GM23338 (cell line): ENCODE measurements at regions not wholly inside any gene's neighbourhood (a gene's known extent, or its start where the extent isn't known, plus 50 kb on each side); places are given as distances from the start of the nearest gene placed in this dataset.
"Not testable (repeated sequence)": the region's sequence is repeated elsewhere in the genome, so short reads cannot be mapped to it uniquely, and the experiment has no call there.

ENCODE experiments used
- ATAC-seq: fragments of 200-7000 bp; cut with Tn5 transposase; 3 replicates; pipeline ENCODE4 v1.9.1; 2020
- DNase-seq: peaks from one replicate; pipeline ENCODE4 v3.0.0-alpha.2; 2015; ENCODE audit warnings: low spot score
- H2AFZ ChIP-seq: fragments of 200-600 bp; sonication (generic); 2 replicates; pipeline ENCODE4 v1.8.0; 2016; ENCODE audit warnings: antibody characterized with exemption, mild to moderate bottlenecking, moderate library complexity
- H3F3A ChIP-seq: fragments of 200-600 bp; sonication (generic); replicated peaks from 2 replicates; pipeline ENCODE4 v1.8.0; 2017; ENCODE audit warnings: antibody characterized with exemption, mixed run types, low read depth
- H3K27ac ChIP-seq: fragments of 200-600 bp; sonication (generic); 2 replicates; pipeline ENCODE4 v1.6.1; 2016; ENCODE audit warnings: low read depth
- H3K27me3 ChIP-seq: fragments of 200-600 bp; sonication (generic); 2 replicates; pipeline ENCODE4 v1.8.0; 2016; ENCODE audit warnings: mild to moderate bottlenecking, mixed run types, moderate library complexity; ENCODE audit not compliant: insufficient read depth
- H3K36me3 ChIP-seq: fragments of 200-600 bp; sonication (generic); 2 replicates; pipeline ENCODE4 v1.8.0; 2016; ENCODE audit warnings: mild to moderate bottlenecking; ENCODE audit not compliant: insufficient read depth
- H3K4me1 ChIP-seq: fragments of 200-600 bp; sonication (generic); 2 replicates; pipeline ENCODE4 v1.8.0; 2016; ENCODE audit warnings: mild to moderate bottlenecking, moderate library complexity; ENCODE audit not compliant: insufficient read depth
- H3K4me2 ChIP-seq: fragments of 200-600 bp; sonication (generic); 2 replicates; pipeline ENCODE4 v1.7.1; 2017; ENCODE audit warnings: mixed run types
- H3K4me3 ChIP-seq: fragments of 200-600 bp; sonication (generic); 2 replicates; pipeline ENCODE4 v1.6.1; 2016; ENCODE audit warnings: mixed run types
- H3K79me2 ChIP-seq: fragments of 200-600 bp; sonication (generic); replicated peaks from 2 replicates; pipeline ENCODE4 v1.8.0; 2017; ENCODE audit warnings: mild to moderate bottlenecking; ENCODE audit not compliant: insufficient read depth
- H3K9me2 ChIP-seq: fragments of 200-600 bp; sonication (generic); 2 replicates; pipeline ENCODE4 v1.8.0; 2017; ENCODE audit not compliant: insufficient read depth
- H4K20me1 ChIP-seq: fragments of 200-600 bp; sonication (generic); replicated peaks from 2 replicates; pipeline ENCODE4 v1.8.0; 2017; ENCODE audit warnings: mild to moderate bottlenecking; ENCODE audit not compliant: insufficient read depth
- H3K27ac Mint-ChIP-seq: 2 replicates; pipeline ENCODE4 v1.8.0; 2020; ENCODE audit warnings: inconsistent platforms, mild to moderate bottlenecking, moderate library complexity, mixed read lengths
- H3K27me3 Mint-ChIP-seq: 3 replicates; pipeline ENCODE4 v1.8.0; 2022; ENCODE audit warnings: low read depth, mild to moderate bottlenecking, moderate library complexity, mixed read lengths, inconsistent platforms; ENCODE audit not compliant: insufficient read depth, poor library complexity
- H3K36me3 Mint-ChIP-seq: 3 replicates; pipeline ENCODE4 v1.8.0; 2021; ENCODE audit warnings: low read depth, mild to moderate bottlenecking, inconsistent platforms, moderate library complexity, mixed read lengths
- H3K4me1 Mint-ChIP-seq: 3 replicates; pipeline ENCODE4 v1.8.0; 2020; ENCODE audit warnings: mild to moderate bottlenecking, inconsistent platforms, mixed read lengths
- H3K4me3 Mint-ChIP-seq: 3 replicates; pipeline ENCODE4 v1.8.0; 2021; ENCODE audit warnings: moderate library complexity, mild to moderate bottlenecking, inconsistent platforms, mixed read lengths
- H3K9me3 Mint-ChIP-seq: 3 replicates; pipeline ENCODE4 v1.8.0; 2020; ENCODE audit warnings: moderate library complexity, mild to moderate bottlenecking, inconsistent platforms, mixed read lengths
- EZH2 ChIP-seq: fragments of 200-600 bp; sonication (generic); IDR thresholded peaks from one replicate; pipeline ENCODE4 v1.8.0; 2017; ENCODE audit warnings: antibody characterized with exemption, mild to moderate bottlenecking, low read depth; ENCODE audit not compliant: unreplicated experiment
- JUNB ChIP-seq: IDR thresholded peaks from one replicate; pipeline ENCODE4 v1.6.1; 2016; ENCODE audit warnings: antibody characterized with exemption; ENCODE audit not compliant: unreplicated experiment
- POLR2AphosphoS5 ChIP-seq: IDR thresholded peaks from 2 replicates; pipeline ENCODE4 v1.6.1; 2016; ENCODE audit warnings: antibody characterized with exemption, low read depth
- STAT1 ChIP-seq: IDR thresholded peaks from one replicate; pipeline ENCODE4 v1.6.1; 2016; ENCODE audit warnings: antibody characterized with exemption; ENCODE audit not compliant: unreplicated experiment
- TF ChIP-seq, protein P1 (sequence below): fragments of 250-450 bp; sonication (Bioruptor Pico); IDR thresholded peaks from 2 replicates; pipeline ENCODE4 v1.5.0; 2020; ENCODE audit warnings: mild to moderate bottlenecking, moderate library complexity
- TF ChIP-seq, protein P2 (sequence below): IDR thresholded peaks from 2 replicates; pipeline ENCODE4 v1.6.1; 2016; ENCODE audit warnings: antibody characterized with exemption

DNA sequence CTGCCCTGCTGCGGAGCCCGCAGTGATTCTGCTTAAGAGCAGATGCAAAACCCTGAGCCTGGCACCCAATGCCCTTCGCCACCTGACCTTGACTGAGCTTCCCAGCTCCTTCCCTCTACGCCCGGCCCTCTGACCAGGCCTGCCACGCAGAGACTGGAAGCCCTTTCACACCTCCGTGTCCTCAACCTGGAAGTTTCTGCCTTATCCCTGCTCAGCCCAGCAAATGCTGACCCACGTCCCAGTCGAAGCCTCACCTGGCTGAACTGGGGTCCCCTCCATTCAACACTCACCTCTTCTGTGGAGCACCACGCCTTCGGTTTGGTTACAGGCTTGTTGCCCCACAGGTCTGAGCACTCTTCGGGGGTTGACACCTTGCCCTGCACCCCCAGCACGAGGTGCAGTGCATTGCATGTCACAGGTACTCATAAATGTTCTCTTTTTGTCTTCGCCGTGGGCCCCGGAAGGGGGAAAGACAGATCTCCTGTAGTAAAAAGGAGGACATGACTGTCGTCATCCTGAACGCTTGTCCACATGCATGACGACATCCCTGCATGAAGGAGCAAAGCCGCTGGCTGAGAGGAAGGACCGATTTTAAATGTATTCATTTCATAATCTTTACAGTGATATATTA lies 153.6 kb upstream of the TNRC6C start (continued):
- TF ChIP-seq, protein P1, sequence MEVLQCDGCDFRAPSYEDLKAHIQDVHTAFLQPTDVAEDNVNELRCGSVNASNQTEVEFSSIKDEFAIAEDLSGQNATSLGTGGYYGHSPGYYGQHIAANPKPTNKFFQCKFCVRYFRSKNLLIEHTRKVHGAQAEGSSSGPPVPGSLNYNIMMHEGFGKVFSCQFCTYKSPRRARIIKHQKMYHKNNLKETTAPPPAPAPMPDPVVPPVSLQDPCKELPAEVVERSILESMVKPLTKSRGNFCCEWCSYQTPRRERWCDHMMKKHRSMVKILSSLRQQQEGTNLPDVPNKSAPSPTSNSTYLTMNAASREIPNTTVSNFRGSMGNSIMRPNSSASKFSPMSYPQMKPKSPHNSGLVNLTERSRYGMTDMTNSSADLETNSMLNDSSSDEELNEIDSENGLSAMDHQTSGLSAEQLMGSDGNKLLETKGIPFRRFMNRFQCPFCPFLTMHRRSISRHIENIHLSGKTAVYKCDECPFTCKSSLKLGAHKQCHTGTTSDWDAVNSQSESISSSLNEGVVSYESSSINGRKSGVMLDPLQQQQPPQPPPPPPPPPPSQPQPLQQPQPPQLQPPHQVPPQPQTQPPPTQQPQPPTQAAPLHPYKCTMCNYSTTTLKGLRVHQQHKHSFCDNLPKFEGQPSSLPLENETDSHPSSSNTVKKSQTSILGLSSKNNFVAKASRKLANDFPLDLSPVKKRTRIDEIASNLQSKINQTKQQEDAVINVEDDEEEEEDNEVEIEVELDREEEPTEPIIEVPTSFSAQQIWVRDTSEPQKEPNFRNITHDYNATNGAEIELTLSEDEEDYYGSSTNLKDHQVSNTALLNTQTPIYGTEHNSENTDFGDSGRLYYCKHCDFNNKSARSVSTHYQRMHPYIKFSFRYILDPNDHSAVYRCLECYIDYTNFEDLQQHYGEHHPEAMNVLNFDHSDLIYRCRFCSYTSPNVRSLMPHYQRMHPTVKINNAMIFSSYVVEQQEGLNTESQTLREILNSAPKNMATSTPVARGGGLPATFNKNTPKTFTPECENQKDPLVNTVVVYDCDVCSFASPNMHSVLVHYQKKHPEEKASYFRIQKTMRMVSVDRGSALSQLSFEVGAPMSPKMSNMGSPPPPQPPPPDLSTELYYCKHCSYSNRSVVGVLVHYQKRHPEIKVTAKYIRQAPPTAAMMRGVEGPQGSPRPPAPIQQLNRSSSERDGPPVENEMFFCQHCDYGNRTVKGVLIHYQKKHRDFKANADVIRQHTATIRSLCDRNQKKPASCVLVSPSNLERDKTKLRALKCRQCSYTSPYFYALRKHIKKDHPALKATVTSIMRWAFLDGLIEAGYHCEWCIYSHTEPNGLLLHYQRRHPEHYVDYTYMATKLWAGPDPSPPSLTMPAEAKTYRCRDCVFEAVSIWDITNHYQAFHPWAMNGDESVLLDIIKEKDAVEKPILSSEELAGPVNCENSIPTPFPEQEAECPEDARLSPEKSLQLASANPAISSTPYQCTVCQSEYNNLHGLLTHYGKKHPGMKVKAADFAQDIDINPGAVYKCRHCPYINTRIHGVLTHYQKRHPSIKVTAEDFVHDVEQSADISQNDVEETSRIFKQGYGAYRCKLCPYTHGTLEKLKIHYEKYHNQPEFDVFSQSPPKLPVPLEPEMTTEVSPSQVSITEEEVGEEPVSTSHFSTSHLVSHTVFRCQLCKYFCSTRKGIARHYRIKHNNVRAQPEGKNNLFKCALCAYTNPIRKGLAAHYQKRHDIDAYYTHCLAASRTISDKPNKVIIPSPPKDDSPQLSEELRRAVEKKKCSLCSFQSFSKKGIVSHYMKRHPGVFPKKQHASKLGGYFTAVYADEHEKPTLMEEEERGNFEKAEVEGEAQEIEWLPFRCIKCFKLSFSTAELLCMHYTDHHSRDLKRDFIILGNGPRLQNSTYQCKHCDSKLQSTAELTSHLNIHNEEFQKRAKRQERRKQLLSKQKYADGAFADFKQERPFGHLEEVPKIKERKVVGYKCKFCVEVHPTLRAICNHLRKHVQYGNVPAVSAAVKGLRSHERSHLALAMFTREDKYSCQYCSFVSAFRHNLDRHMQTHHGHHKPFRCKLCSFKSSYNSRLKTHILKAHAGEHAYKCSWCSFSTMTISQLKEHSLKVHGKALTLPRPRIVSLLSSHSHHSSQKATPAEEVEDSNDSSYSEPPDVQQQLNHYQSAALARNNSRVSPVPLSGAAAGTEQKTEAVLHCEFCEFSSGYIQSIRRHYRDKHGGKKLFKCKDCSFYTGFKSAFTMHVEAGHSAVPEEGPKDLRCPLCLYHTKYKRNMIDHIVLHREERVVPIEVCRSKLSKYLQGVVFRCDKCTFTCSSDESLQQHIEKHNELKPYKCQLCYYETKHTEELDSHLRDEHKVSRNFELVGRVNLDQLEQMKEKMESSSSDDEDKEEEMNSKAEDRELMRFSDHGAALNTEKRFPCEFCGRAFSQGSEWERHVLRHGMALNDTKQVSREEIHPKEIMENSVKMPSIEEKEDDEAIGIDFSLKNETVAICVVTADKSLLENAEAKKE (CRISPR knock-in tag), result no peak
- TF ChIP-seq JUNB (no peak), EZH2 (no peak), POLR2AphosphoS5 (no peak), STAT1 (no peak)
- TF ChIP-seq, protein P2, sequence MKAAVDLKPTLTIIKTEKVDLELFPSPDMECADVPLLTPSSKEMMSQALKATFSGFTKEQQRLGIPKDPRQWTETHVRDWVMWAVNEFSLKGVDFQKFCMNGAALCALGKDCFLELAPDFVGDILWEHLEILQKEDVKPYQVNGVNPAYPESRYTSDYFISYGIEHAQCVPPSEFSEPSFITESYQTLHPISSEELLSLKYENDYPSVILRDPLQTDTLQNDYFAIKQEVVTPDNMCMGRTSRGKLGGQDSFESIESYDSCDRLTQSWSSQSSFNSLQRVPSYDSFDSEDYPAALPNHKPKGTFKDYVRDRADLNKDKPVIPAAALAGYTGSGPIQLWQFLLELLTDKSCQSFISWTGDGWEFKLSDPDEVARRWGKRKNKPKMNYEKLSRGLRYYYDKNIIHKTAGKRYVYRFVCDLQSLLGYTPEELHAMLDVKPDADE, result no peak

GRCh38 chr17:77805970-77806369 lies 152.5 kb upstream of the TNRC6C start:
- not testable (repeated sequence) for H3K27me3 ChIP-seq
- peaks cover 30% of the 10 kb centered on the region for H3K27me3 Mint-ChIP-seq
- peaks cover 29% of the 10 kb centered on the region for H3K4me1 ChIP-seq

More at GRCh38 chr17:77805970-77806369, 152.5 kb upstream of the TNRC6C start:
- H3K79me2 ChIP-seq, H3K4me3 Mint-ChIP-seq, H3K4me3 ChIP-seq, H3F3A ChIP-seq, H3K9me3 Mint-ChIP-seq, H4K20me1 ChIP-seq, H3K27ac ChIP-seq, H3K27ac Mint-ChIP-seq, H3K36me3 Mint-ChIP-seq, H2AFZ ChIP-seq, H3K36me3 ChIP-seq, ATAC-seq, H3K4me2 ChIP-seq, DNase-seq: not testable (repeated sequence)
- H3K9me2 ChIP-seq, result peaks cover 21% of the 10 kb centered on the region
- H3K4me1 Mint-ChIP-seq, result peaks cover 44% of the 10 kb centered on the region
